K562 (cell line): ENCODE measurements at regions not wholly inside any gene's neighbourhood (a gene's known extent, or its start where the extent isn't known, plus 50 kb on each side); places are given as distances from the start of the nearest gene placed in this dataset.

Experiments
- ATAC-seq: fragments of 200-7000 bp; cut with Tn5 transposase; 3 replicates; pipeline ENCODE4 v1.9.1; 2020; ENCODE audit warnings: moderate library complexity
- BruUV-seq: library from RNA; stranded (reverse); fragments of 400-500 nt; replicated peaks from 2 replicates; lab custom pipeline; 2021; lab: Mats Ljungman, UMichigan
- CTCF ChIA-PET: fragments of 300-600 bp; formaldehyde crosslinking; extraction: SDS; loops from one replicate; lab custom pipeline; 2021; ENCODE audit warnings: low intra/inter-chr PET ratio; lab: Yijun Ruan, JAX
- POLR2A ChIA-PET: fragments of 300-600, 350-650 bp; sonication (Branson Sonifier 250); formaldehyde crosslinking; extraction: SDS; loops from one replicate; lab custom pipeline; 2021; ENCODE audit warnings: antibody characterized with exemption, inconsistent platforms; lab: Yijun Ruan, JAX
- DNase-seq, 4 experiments: peaks; one replicate each; pipeline versions ENCODE4 v3.0.0 to v3.0.0-alpha.2; 2011 to 2018; ENCODE audit warnings: low spot score in 3 of 4, mixed read lengths in 3 of 4; ENCODE audit errors: extremely low read depth in 1 of 4
- FAIRE-seq: peaks from 2 replicates; lab custom pipeline; 2011; peaks lifted over from hg19 to GRCh38; lab: Jason Lieb, UNC
- H2AFZ ChIP-seq: 2 replicates; pipeline ENCODE4 v1.6.0; 2011; ENCODE audit warnings: low read depth, low read length, control low read depth, inconsistent platforms
- H3K27ac ChIP-seq: fragments of 200-600 bp; 3 replicates; pipeline ENCODE4 v1.8.0; 2011; ENCODE audit warnings: low read depth, mild to moderate bottlenecking, control low read depth, inconsistent platforms, low read length, moderate library complexity, mixed read lengths; ENCODE audit errors: extremely low read depth
- H3K27me3 ChIP-seq, 2 experiments: fragments of 300-600 bp in 1 of 2; 2 replicates in 1 of 2; 3 replicates in 1 of 2; pipeline versions ENCODE4 v1.6.0 to v1.8.0; 2011; ENCODE audit warnings: inconsistent platforms in 2 of 2, low read length in 2 of 2, mild to moderate bottlenecking in 1 of 2, mixed read lengths in 1 of 2, moderate library complexity in 1 of 2; ENCODE audit not compliant: control insufficient read depth in 2 of 2, insufficient read depth in 2 of 2
- H3K36me3 ChIP-seq: fragments of 300-600 bp; 3 replicates; pipeline ENCODE4 v1.8.0; 2011; ENCODE audit warnings: mild to moderate bottlenecking, low read length, inconsistent platforms; ENCODE audit not compliant: control insufficient read depth, insufficient read depth
- H3K4me1 ChIP-seq, 2 experiments: fragments of 200-600 bp in 1 of 2; replicated peaks in 1 of 2; 2 replicates in 1 of 2; 3 replicates in 1 of 2; pipeline versions ENCODE4 v1.5.1 to v1.8.0; 2011; ENCODE audit warnings: inconsistent platforms in 2 of 2, low read length in 2 of 2, mild to moderate bottlenecking in 1 of 2, mixed read lengths in 1 of 2, moderate library complexity in 1 of 2; ENCODE audit not compliant: control insufficient read depth in 2 of 2, insufficient read depth in 2 of 2
- H3K4me2 ChIP-seq: 2 replicates; pipeline ENCODE4 v1.6.1; 2011; ENCODE audit warnings: low read length, control low read depth, inconsistent platforms, mixed read lengths; ENCODE audit not compliant: insufficient read depth
- H3K4me3 ChIP-seq: fragments of 200-600 bp; sonication (generic), shearing (Covaris generic); 2 replicates; pipeline ENCODE4 v1.5.1; 2016; ENCODE audit warnings: control low read depth, inconsistent platforms
- H3K79me2 ChIP-seq: fragments of 200-600 bp; 3 replicates; pipeline ENCODE4 v1.8.0; 2011; ENCODE audit warnings: low read length, inconsistent platforms; ENCODE audit not compliant: control insufficient read depth, insufficient read depth
- H3K9ac ChIP-seq, 2 experiments: 2 replicates each; pipeline versions ENCODE4 v1.6.0 to v1.6.1; 2011; ENCODE audit warnings: low read depth in 2 of 2, low read length in 2 of 2, control low read depth in 1 of 2, inconsistent platforms in 1 of 2, mild to moderate bottlenecking in 1 of 2, mixed read lengths in 1 of 2; ENCODE audit not compliant: insufficient read depth in 1 of 2
- H3K9me1 ChIP-seq: one replicate; pipeline ENCODE4 v1.6.0; 2011; ENCODE audit warnings: inconsistent platforms, mild to moderate bottlenecking, low read length, moderate library complexity; ENCODE audit not compliant: control insufficient read depth, insufficient read depth
- H3K9me3 ChIP-seq: replicated peaks from 2 replicates; pipeline ENCODE4 v1.5.1; 2011; ENCODE audit warnings: low read depth, low read length, inconsistent platforms; ENCODE audit not compliant: control insufficient read depth, insufficient read depth
- H4K20me1 ChIP-seq: replicated peaks from 2 replicates; pipeline ENCODE4 v1.6.1; 2011; ENCODE audit warnings: low read length, inconsistent platforms, mixed read lengths; ENCODE audit not compliant: control insufficient read depth, insufficient read depth
- CHCHD3 ChIP-seq: fragments of 250-450 bp; sonication (Bioruptor Pico); IDR thresholded peaks from 2 replicates; pipeline ENCODE4 v2.1.2; 2022; ENCODE audit warnings: mild to moderate bottlenecking
- EGR1 ChIP-seq: fragments of 450-650 bp; conservative IDR thresholded peaks from 2 replicates; pipeline ENCODE4 v1.6.1; 2017; ENCODE audit warnings: mild to moderate bottlenecking
- HDAC8 ChIP-seq: fragments of 450-650 bp; IDR thresholded peaks from 2 replicates; pipeline ENCODE4 v1.6.1; 2016; ENCODE audit warnings: mild to moderate bottlenecking, missing genetic modification characterization, moderate library complexity, missing compliant biosample characterization
- MCM7 ChIP-seq, 2 experiments: fragments of 450-650 bp; IDR thresholded peaks; 2 replicates each; pipeline ENCODE4 v1.6.1; 2016 to 2018
- MIER1 ChIP-seq: fragments of 450-650 bp; IDR thresholded peaks from 2 replicates; pipeline ENCODE4 v1.6.1; 2016; ENCODE audit warnings: antibody characterized with exemption, mild to moderate bottlenecking, low read depth
- MXI1 ChIP-seq: IDR thresholded peaks from 2 replicates; pipeline ENCODE4 v1.6.1; 2011; ENCODE audit warnings: low read depth, mild to moderate bottlenecking, improper control_type of control experiment, low read length
- NONO ChIP-seq, 2 experiments: fragments of 200-400 bp in 1 of 2; fragments of 450-650 bp in 1 of 2; formaldehyde crosslinking in 1 of 2; IDR thresholded peaks; 2 replicates each; pipeline ENCODE4 v1.6.1; 2017; ENCODE audit warnings: low read depth in 2 of 2, mild to moderate bottlenecking in 2 of 2, moderate library complexity in 2 of 2, low read length in 1 of 2
- PCBP1 ChIP-seq: fragments of 200-400 bp; formaldehyde crosslinking; IDR thresholded peaks from 2 replicates; pipeline ENCODE4 v1.6.1; 2018; ENCODE audit warnings: mild to moderate bottlenecking, low read depth, low read length; ENCODE audit not compliant: poor library complexity, severe bottlenecking
- PREB ChIP-seq: sonication (generic); formaldehyde crosslinking; IDR thresholded peaks from 2 replicates; pipeline ENCODE4 v1.8.1; 2023; ENCODE audit warnings: mild to moderate bottlenecking, missing genetic modification reagents
- SAFB2 ChIP-seq: fragments of 200-400 bp; formaldehyde crosslinking; IDR thresholded peaks from 2 replicates; pipeline ENCODE4 v1.6.1; 2018; ENCODE audit warnings: borderline replicate concordance, low read length, low read depth, moderate library complexity; ENCODE audit not compliant: severe bottlenecking
- U2AF2 ChIP-seq: fragments of 200-400 bp; formaldehyde crosslinking; optimal IDR thresholded peaks from 2 replicates; pipeline ENCODE3; 2017; ENCODE audit warnings: low read depth, mild to moderate bottlenecking, low read length
- ZBTB8A ChIP-seq: fragments of 450-650 bp; IDR thresholded peaks from 2 replicates; pipeline ENCODE4 v1.6.1; 2018; ENCODE audit warnings: mild to moderate bottlenecking, moderate library complexity; ENCODE audit not compliant: partially characterized antibody
- ZNF143 ChIP-seq: sonication (generic); formaldehyde crosslinking; IDR thresholded peaks from 2 replicates; pipeline ENCODE4 v1.9.0; 2022; ENCODE audit warnings: mild to moderate bottlenecking, missing genetic modification reagents
- ZNF175 ChIP-seq: fragments of 200-800 bp; sonication (Bioruptor generic); IDR thresholded peaks from 2 replicates; pipeline ENCODE4 v1.6.1; 2016; ENCODE audit warnings: low read depth, mild to moderate bottlenecking, missing genetic modification characterization, missing compliant biosample characterization
- ZNF347 ChIP-seq: fragments of 450-650 bp; formaldehyde crosslinking; IDR thresholded peaks from 2 replicates; pipeline ENCODE4 v1.4.0; 2020; ENCODE audit warnings: low read depth, mild to moderate bottlenecking, moderate library complexity
- ZNF384 ChIP-seq: IDR thresholded peaks from 2 replicates; pipeline ENCODE4 v1.6.1; 2012; ENCODE audit warnings: low read depth, low read length, improper control_type of control experiment
- ZNF639 ChIP-seq, 2 experiments: fragments of 200-800 bp in 1 of 2; sonication (Bioruptor generic) in 1 of 2; sonication (generic) in 1 of 2; formaldehyde crosslinking in 1 of 2; IDR thresholded peaks in 1 of 2; conservative IDR thresholded peaks in 1 of 2; 2 replicates each; pipeline versions ENCODE4 v1.5.0 to v1.6.1; 2016 to 2020; ENCODE audit warnings: missing compliant biosample characterization in 1 of 2, missing genetic modification characterization in 1 of 2, missing genetic modification reagents in 1 of 2
- WGBS: fragments of 100-300 bp; shearing (Covaris generic); methylation state at CpG from one replicate; pipeline ENCODE4 v1.1.6; 2016; ENCODE audit warnings: low coverage, mixed read lengths; ENCODE audit not compliant: insufficient coverage; ENCODE audit errors: missing lambda C conversion rate; 5-methylcytosine and 5-hydroxymethylcytosine counted together
- in situ Hi-C: fragments of 300-500 bp; cut with MboI; formaldehyde crosslinking; loops from 4 replicates; pipeline ENCODE4 v1.15.0; 2018; ENCODE audit warnings: inconsistent platforms, mixed read lengths
- intact Hi-C: fragments of 100-400 bp; cut with micrococcal nuclease; formaldehyde crosslinking; loops from 2 replicates; pipeline ENCODE4 v1.14.2; 2022
- TF ChIP-seq, protein P1 (sequence below), 2 experiments: fragments of 450-650 bp; IDR thresholded peaks; 2 replicates each; pipeline ENCODE4 v1.6.1; 2016

- no peaks in the 10 kb centered on the region for H3K79me2 ChIP-seq
- intact Hi-C loops (no loop called here), in situ Hi-C loops (no loop called here)
- ChIA-PET CTCF (no interaction called here), POLR2A (no interaction called here)
- no peak overlapping the region for H3K27ac ChIP-seq
- no peak overlapping the region for H2AFZ ChIP-seq
- no peak for FAIRE-seq
- no peak for DNase-seq
- H3K36me3 ChIP-seq = no peaks in the 10 kb centered on the region
- no peak for ATAC-seq
- no peaks in the 10 kb centered on the region for H3K27me3 ChIP-seq
- no peak overlapping the region for H3K4me2 ChIP-seq
- H3K9ac ChIP-seq = no peak overlapping the region
- no peaks in the 10 kb centered on the region for H3K4me1 ChIP-seq
- no peak overlapping the region for H3K4me3 ChIP-seq
- no peaks in the 10 kb centered on the region for H3K9me1 ChIP-seq
- no peaks in the 10 kb centered on the region for H4K20me1 ChIP-seq
- whole genome bisulfite sequencing = 0% methylated on average over 2 of the region's 2 CpGs
- no TSS peak for BruUV-seq
- 0 out of 2 replicates have a peak, but pooled peaks cover 2% of the 10 kb centered on the region for H3K9me3 ChIP-seq
- TF ChIP-seq, protein P1, sequence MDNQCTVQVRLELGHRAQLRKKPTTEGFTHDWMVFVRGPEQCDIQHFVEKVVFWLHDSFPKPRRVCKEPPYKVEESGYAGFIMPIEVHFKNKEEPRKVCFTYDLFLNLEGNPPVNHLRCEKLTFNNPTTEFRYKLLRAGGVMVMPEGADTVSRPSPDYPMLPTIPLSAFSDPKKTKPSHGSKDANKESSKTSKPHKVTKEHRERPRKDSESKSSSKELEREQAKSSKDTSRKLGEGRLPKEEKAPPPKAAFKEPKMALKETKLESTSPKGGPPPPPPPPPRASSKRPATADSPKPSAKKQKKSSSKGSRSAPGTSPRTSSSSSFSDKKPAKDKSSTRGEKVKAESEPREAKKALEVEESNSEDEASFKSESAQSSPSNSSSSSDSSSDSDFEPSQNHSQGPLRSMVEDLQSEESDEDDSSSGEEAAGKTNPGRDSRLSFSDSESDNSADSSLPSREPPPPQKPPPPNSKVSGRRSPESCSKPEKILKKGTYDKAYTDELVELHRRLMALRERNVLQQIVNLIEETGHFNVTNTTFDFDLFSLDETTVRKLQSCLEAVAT (IDR thresholded peaks at IDR 0.05) = no peak
- no peak for TF ChIP-seq ZNF175 (CRISPR knock-in tag)
- no peak for TF ChIP-seq EGR1
- no peak for TF ChIP-seq MCM7 (IDR thresholded peaks at IDR 0.05)
- no peak for TF ChIP-seq CHCHD3
- TF ChIP-seq ZNF347 = no peak
- TF ChIP-seq ZNF143 (CRISPR knock-in tag) = no peak
- no peak for TF ChIP-seq MXI1
- no peak for TF ChIP-seq ZBTB8A
- no peak for TF ChIP-seq HDAC8 (tag)
- TF ChIP-seq MIER1 = no peak
- no peak for TF ChIP-seq U2AF2
- TF ChIP-seq ZNF639 (CRISPR knock-in tag; conservative IDR thresholded peaks at IDR 0.05 in 1 of 2, IDR thresholded peaks at IDR 0.05 in 1 of 2) = no peak
- TF ChIP-seq ZNF384 = no peak
- no peak for TF ChIP-seq PCBP1
- TF ChIP-seq PREB (CRISPR knock-in tag) = no peak
- TF ChIP-seq NONO (IDR thresholded peaks at IDR 0.05; ENCODE audit: low read depth in 2 of 2, low read length in 1 of 2) = no peak
- no peak for TF ChIP-seq SAFB2
These were observed 93.0 kb upstream of the MGAT4C start for GRCh38 chr12:86349196-86349595.
